HFFc6 (cell line): ENCODE measurements at regions not wholly inside any gene's neighbourhood (a gene's known extent, or its start where the extent isn't known, plus 50 kb on each side); places are given as distances from the start of the nearest gene placed in this dataset.

ENCODE experiments used
- DNase-seq: peaks from one replicate; pipeline ENCODE4 v3.0.0-alpha.2; 2018
- H3K27ac Mint-ChIP-seq: 2 replicates; pipeline ENCODE4 v1.8.0; 2020; ENCODE audit warnings: mild to moderate bottlenecking, mixed read lengths
- H3K27me3 Mint-ChIP-seq: 2 replicates; pipeline ENCODE4 v1.8.0; 2021; ENCODE audit warnings: mild to moderate bottlenecking, moderate library complexity, mixed read lengths; ENCODE audit not compliant: insufficient read depth
- H3K36me3 Mint-ChIP-seq: 2 replicates; pipeline ENCODE4 v1.8.0; 2021; ENCODE audit warnings: low read depth, mixed read lengths
- H3K4me1 Mint-ChIP-seq: 2 replicates; pipeline ENCODE4 v1.8.0; 2020; ENCODE audit warnings: low read depth, mixed read lengths
- H3K4me3 Mint-ChIP-seq: 2 replicates; pipeline ENCODE4 v1.8.0; 2020; ENCODE audit warnings: mild to moderate bottlenecking, moderate library complexity, mixed read lengths
- H3K9me3 Mint-ChIP-seq: 2 replicates; pipeline ENCODE4 v1.8.0; 2020; ENCODE audit warnings: mild to moderate bottlenecking, mixed read lengths
- CTCF ChIP-seq: fragments of 200-600 bp; sonication (generic); IDR thresholded peaks from 2 replicates; pipeline ENCODE4 v1.5.0; 2021; ENCODE audit warnings: antibody characterized with exemption, mild to moderate bottlenecking

- no peak for TF ChIP-seq CTCF
- no peaks in the 10 kb centered on the region for H3K9me3 Mint-ChIP-seq
- no peak for DNase-seq
- H3K27ac Mint-ChIP-seq = no peak overlapping the region
- H3K36me3 Mint-ChIP-seq = no peaks in the 10 kb centered on the region
- no peaks in the 10 kb centered on the region for H3K4me1 Mint-ChIP-seq
- H3K4me3 Mint-ChIP-seq = no peak overlapping the region
- no peaks in the 10 kb centered on the region for H3K27me3 Mint-ChIP-seq
Measured at GRCh38 chr2:234825616-234826015, 126.2 kb upstream of the SH3BP4 start.

GRCh38 chr2:234823877-234824376 lies 127.9 kb upstream of the SH3BP4 start:
- DNase-seq = peak; percentile 92
- Mint-ChIP-seq H3K4me1 (no peaks in the 10 kb centered on the region), H3K27ac (no peak overlapping the region), H3K4me3 (no peak overlapping the region), H3K9me3 (no peaks in the 10 kb centered on the region), H3K27me3 (no peaks in the 10 kb centered on the region), H3K36me3 (no peaks in the 10 kb centered on the region)
- no peak; the same call in 1 of the 2 replicates for TF ChIP-seq CTCF

GRCh38 chr2:234823196-234823876 lies 128.5 kb upstream of the SH3BP4 start:
- Mint-ChIP-seq H3K27me3 (peaks cover 2% of the 10 kb centered on the region), H3K27ac (no peak overlapping the region), H3K9me3 (no peaks in the 10 kb centered on the region), H3K36me3 (no peaks in the 10 kb centered on the region), H3K4me3 (no peak overlapping the region), H3K4me1 (no peaks in the 10 kb centered on the region)
- TF ChIP-seq CTCF = no peak
- DNase-seq = no peak

DNA sequence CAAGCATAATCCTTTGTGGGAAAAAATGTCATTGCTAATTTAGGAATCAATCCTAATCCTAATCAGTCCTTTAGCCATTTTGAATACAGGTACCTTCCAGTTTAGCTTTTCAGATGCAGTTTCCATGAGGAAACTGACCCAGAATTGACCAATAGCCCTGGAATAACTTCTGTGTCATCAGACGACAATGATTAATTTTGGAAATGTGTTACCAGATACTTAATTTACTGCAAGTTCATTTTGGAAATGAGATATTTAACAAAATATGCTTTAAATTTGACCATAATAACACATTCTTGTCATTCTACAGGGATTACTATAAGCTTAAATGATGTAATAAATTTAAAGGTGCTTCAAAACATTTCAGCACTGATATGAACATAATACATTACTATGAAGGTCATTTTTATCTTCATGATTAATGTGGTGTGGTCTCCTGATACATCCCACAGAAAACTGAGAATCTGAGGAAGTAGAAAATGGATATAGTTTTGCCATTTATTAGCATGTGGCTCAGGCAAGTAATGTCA lies 129.8 kb upstream of the SH3BP4 start:
- no peaks in the 10 kb centered on the region for H3K9me3 Mint-ChIP-seq
- H3K27ac Mint-ChIP-seq = no peak overlapping the region
- no peaks in the 10 kb centered on the region for H3K4me1 Mint-ChIP-seq
- no peaks in the 10 kb centered on the region for H3K36me3 Mint-ChIP-seq
- no peak overlapping the region for H3K4me3 Mint-ChIP-seq
- no peak for TF ChIP-seq CTCF
- H3K27me3 Mint-ChIP-seq = peaks cover 2% of the 10 kb centered on the region
- no peak for DNase-seq

GRCh38 chr2:234818937-234819336 lies 132.9 kb upstream of the SH3BP4 start:
- Mint-ChIP-seq H3K27me3 (peaks cover 11% of the 10 kb centered on the region), H3K27ac (no peak overlapping the region), H3K4me1 (no peaks in the 10 kb centered on the region), H3K9me3 (no peaks in the 10 kb centered on the region), H3K4me3 (no peak overlapping the region), H3K36me3 (no peaks in the 10 kb centered on the region)
- no peak for DNase-seq
- TF ChIP-seq CTCF = peak; percentile 52
